Spleen (tissue), 7 donors: ENCODE measurements at regions not wholly inside any gene's neighbourhood (a gene's known extent, or its start where the extent isn't known, plus 50 kb on each side); places are given as distances from the start of the nearest gene placed in this dataset.

Source experiments
- POLR2A ChIP-seq, 3 donors: fragments of 450-650 bp; IDR thresholded peaks; one replicate each; pipeline ENCODE4 v1.5.1; 2017; ENCODE audit warnings: antibody characterized with exemption in 3 of 3, mild to moderate bottlenecking in 1 of 3
- TF ChIP-seq, protein P1 (sequence below), 11 experiments: fragments of 200-600 bp in 7 of 11; fragments of 450-650 bp in 4 of 11; sonication (generic) in 4 of 11; IDR thresholded peaks in 8 of 11; conservative IDR thresholded peaks in 3 of 11; 1 replicate in 7 of 11; 2 replicates in 4 of 11; pipeline versions ENCODE4 v1.4.0 to v1.8.0; 2016 to 2021; ENCODE audit warnings: antibody characterized with exemption in 11 of 11, inconsistent platforms in 4 of 11, mild to moderate bottlenecking in 1 of 11
- donor health status: DM: no; HTN: no; CAD: no; lungs with moderate emphysema.
- donor health status: DM: no; HTN: no; CAD: no.
- donor health status: DM: no; HTN: no; CAD: no.

DNA sequence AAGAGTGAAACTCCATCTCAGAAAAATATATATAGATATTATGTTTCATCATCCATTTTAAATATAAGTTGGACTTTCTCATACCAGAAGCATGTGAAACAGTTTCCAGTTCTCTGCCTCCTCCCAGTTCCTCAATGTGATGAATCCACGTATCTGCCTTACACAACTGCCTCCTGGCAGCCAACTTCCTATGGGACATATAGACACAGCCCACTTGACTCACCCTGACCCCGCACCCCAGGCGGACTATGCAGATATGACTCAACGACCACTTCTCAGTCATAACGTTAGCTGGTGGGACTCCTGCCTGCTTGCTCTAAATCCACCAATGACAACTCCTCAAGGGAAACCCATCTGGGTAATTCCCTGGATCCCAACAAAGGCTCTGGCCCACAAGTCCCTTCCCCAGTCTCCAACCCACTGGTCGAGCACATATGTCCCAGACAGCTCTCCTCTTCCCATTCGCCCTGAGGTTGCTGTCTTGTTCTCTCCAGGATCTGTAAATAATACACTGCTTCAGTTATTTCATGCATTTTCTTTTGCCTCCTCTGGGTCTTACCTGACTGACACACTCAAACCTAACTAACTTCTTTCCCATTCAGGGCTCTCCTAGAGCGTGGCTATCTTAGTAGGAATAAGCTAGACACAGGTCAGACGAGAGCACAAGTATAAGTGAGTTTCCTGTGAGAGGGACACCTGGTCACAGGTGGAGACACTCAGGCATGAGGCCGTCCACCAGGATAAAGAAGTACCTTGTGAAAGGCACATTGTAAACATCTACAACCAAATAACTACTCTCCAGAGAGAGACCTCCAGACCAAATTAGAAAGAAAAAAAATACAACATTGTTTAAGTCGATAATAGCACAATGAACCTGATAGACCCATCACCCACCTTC, 548.5 kb downstream of the CD83 start:
- TF ChIP-seq, protein P1, sequence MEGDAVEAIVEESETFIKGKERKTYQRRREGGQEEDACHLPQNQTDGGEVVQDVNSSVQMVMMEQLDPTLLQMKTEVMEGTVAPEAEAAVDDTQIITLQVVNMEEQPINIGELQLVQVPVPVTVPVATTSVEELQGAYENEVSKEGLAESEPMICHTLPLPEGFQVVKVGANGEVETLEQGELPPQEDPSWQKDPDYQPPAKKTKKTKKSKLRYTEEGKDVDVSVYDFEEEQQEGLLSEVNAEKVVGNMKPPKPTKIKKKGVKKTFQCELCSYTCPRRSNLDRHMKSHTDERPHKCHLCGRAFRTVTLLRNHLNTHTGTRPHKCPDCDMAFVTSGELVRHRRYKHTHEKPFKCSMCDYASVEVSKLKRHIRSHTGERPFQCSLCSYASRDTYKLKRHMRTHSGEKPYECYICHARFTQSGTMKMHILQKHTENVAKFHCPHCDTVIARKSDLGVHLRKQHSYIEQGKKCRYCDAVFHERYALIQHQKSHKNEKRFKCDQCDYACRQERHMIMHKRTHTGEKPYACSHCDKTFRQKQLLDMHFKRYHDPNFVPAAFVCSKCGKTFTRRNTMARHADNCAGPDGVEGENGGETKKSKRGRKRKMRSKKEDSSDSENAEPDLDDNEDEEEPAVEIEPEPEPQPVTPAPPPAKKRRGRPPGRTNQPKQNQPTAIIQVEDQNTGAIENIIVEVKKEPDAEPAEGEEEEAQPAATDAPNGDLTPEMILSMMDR (IDR thresholded peaks at IDR 0.05 in 8 of 11, conservative IDR thresholded peaks at IDR 0.05 in 3 of 11) = no peak
- TF ChIP-seq POLR2A (IDR thresholded peaks at IDR 0.05) = no peak
